Daoy (cell line): ENCODE measurements at regions not wholly inside any gene's neighbourhood (a gene's known extent, or its start where the extent isn't known, plus 50 kb on each side); places are given as distances from the start of the nearest gene placed in this dataset.

Source experiments
- DNase-seq: peaks from one replicate; pipeline ENCODE4 v3.0.0-alpha.2; 2015; ENCODE audit warnings: low read depth

- DNase-seq, result peak; percentile 3
These were observed 271.5 kb upstream of the COL8A1 start for GRCh38 chr3:99366663-99367429.

- DNase-seq, result no peak
These were observed 272.4 kb upstream of the COL8A1 start for GRCh38 chr3:99365979-99366378.

DNA sequence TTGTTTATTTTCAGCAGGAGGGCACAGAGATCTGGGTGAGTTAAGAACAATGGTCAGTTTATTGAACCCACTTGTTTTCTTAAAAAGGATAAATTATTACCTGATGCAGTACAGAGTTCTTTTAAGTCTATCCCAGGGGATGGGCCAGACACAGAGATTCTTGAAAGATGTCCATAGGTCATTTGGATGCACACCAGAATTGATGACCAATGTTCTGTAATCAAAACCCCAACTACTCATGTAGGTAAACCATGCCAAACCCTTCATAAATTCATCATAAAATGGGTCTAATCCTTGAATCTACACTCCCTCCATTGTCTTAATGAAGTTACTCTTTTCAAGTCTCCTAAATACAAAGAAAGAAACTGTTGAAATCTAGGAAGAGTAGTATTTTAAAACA lies 273.0 kb upstream of the COL8A1 start:
- no peak for DNase-seq

DNA sequence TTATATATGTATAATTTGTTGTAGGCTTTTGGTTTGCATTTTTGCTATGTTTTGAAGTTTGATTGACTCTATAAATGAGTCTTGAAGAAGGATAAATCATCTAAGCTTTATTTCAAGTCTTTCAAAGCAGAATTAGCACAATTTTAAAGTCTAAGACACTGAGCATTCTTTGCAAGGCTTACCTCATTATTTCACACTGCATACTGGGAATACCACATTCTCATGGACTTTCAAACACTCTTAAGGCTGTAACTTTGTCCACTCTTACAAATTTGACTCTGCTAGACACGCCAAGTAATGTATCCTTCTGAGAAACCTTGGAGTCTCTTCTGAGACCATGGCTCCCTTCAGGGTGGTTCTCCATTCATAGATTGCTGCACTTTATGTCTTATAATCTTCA lies 281.3 kb upstream of the COL8A1 start:
- no peak for DNase-seq

- no peak for DNase-seq
These were observed 281.7 kb upstream of the COL8A1 start for GRCh38 chr3:99356696-99357095.

DNA sequence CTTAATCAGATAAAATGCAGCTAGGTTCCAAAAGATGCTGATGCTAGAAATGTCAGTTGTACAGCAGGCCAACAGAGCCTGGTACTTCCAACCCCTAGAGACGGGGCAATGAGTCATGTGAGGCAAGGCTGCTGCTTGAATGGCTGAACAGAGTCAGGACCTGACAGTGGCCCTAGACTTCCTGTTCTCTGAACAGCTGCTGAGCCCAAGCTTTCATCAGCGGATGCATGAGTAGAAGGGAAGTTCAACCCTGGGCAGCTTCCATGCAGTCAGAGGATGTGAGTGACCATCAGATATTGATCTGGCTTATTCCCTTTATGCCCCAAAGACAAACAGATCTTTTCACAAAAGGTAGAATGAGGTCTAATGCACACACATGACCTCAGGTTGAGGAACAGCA lies 282.9 kb upstream of the COL8A1 start:
- no peak for DNase-seq

DNA sequence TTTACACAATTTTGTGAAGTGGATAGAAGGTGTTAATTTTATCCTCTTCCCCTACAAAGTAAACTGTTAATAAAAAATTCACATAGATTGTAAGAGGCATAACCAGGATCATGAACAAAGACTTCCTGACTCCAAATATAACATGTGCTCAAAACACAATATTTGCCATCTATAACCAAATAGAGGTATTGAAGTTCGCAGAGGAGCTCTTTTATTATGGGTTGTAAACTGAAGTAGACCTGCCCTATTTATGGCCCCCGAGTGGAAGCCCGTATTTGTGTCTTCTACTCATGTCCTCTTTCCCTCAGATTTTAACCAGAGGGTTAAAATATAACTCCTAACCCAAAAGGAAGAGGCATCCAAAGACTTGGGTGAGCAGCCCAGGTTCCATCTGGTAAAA lies 285.6 kb upstream of the COL8A1 start:
- no peak for DNase-seq

GRCh38 chr3:99351122-99351521 lies 287.3 kb upstream of the COL8A1 start:
- no peak for DNase-seq

DNA sequence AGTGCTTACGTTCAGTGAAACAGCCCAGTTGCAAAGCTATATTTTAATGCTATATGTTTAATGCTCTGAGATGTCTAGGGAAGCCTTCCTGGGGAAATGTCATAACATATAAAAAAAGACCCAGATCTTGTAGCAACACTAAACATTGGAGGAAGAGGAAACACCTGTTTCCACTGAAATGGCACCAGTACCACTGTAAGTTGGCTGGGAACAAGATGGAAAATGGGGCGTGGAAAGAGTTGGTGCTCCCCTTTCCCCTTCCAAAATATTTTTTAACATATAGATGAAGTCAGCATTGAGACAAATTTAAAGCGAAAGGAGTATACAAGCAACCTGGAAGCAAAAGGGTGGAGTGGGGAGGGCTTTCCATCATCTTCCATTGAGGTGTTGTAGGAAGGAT lies 289.9 kb upstream of the COL8A1 start:
- DNase-seq, result no peak

GRCh38 chr3:99344216-99344615 lies 294.2 kb upstream of the COL8A1 start:
- DNase-seq, result no peak

- DNase-seq, result no peak
These were observed 296.0 kb upstream of the COL8A1 start for GRCh38 chr3:99342383-99342782.

GRCh38 chr3:99339222-99339621 lies 299.2 kb upstream of the COL8A1 start:
- DNase-seq, result no peak

DNA sequence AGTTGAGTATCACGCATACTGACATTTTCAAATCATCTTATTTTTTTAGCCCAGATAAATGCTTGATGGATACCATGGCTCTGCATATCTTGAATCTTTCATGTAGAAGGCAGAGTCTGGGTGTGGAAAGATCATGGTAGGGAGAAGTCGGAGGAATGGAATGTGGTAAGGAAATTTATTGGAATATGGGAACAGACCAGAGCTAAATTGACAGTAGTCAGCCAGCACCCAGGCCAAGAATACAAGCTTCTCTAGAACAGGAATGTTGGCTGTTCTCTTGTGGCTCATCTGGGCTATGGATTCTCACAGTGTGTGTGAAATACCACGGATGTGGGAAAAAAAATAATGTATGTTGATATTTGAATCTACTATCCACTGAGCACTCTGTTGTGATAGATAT lies 305.7 kb upstream of the COL8A1 start:
- no peak for DNase-seq

GRCh38 chr3:99332276-99332675 lies 306.1 kb upstream of the COL8A1 start:
- no peak for DNase-seq

DNA sequence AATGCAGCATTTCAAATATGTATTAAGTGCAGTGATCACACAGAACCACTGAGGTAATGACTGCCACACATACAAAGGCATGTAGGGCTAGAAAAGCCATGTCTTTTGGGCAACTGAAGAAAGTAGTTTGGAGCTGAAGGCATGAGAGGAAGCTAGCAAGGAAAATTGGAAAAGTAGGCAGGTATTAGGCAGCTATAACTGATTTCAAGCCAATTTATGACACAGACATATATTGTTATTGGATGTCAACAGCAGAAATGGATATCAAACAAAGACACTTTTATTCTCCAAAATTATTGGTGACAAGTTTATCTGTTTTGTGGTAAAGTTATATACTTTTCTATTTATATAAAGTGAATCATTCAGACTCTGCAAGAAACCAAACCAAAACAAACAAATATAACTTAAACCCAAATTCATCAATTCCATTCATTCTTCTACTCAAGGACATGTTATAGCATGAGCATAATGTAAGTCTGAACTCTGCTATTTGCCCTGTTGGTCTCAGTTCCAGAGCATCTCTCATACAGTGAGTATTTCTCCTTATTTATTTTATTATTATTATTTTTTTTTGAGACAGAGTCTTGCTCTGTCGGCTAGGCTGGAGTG lies 307.4 kb upstream of the COL8A1 start:
- DNase-seq, result no peak

DNA sequence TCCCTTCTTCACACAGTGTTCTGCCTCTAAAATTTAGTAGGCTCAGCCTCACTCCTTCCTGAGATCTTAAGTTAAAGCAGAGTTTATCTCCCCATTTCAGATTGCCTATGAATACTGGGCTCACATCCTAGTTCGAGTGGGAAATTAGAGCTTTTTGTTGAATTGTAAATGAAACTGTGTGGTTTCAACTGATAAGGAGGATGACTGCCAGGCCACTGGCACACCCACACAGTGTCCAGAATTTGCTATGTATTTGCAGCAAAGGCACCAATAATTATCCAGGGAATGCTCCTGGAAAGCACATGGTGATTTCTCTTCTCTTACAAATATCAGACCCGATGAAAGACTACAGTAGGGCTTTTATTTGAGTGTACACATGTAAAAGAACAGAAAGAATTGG lies 308.1 kb upstream of the COL8A1 start:
- DNase-seq, result peak; percentile 7

GRCh38 chr3:99325402-99325801 lies 313.0 kb upstream of the COL8A1 start:
- no peak for DNase-seq

- DNase-seq, result no peak
These were observed 313.7 kb upstream of the COL8A1 start for GRCh38 chr3:99324636-99325203.

GRCh38 chr3:99323940-99324339 lies 314.5 kb upstream of the COL8A1 start:
- DNase-seq, result no peak

GRCh38 chr3:99322551-99322950 lies 315.8 kb upstream of the COL8A1 start:
- no peak for DNase-seq

GRCh38 chr3:99321261-99321660 lies 317.1 kb upstream of the COL8A1 start:
- DNase-seq, result no peak

GRCh38 chr3:99319961-99320360 lies 318.4 kb upstream of the COL8A1 start:
- DNase-seq, result peak; percentile 18

DNA sequence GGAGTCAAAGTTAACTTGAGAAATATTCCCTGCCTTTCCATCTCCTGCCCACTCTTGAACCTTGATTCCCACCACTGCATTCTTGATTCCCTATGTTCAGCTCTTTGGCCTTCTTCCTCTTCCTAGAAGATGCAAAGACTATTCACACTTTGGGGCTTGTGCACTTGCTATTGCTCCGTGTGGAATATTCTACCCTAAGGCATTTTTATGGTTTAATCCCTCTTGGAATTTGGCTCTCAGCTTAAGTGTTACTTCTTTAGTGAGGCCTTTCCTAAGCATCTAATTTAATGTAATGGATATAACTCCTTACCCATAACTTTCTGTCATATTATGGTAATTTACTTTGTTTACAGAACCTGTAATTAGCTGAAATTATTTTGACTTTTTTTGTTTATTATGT lies 318.9 kb upstream of the COL8A1 start:
- DNase-seq, result no peak
